ENCODE measurements at regions not wholly inside any gene's neighbourhood (a gene's known extent, or its start where the extent isn't known, plus 50 kb on each side); places are given as distances from the start of the nearest gene placed in this dataset.

GRCh38 chr6:23964865-23965264, 161.2 kb upstream of the NRSN1 start:
- Histone ChIP-seq H3K4me1 (no peaks in the 10 kb centered on the region), H3K9me3 (no peaks in the 10 kb centered on the region), H3K27me3 (no peaks in the 10 kb centered on the region), H3K27ac (no peak overlapping the region), H3K4me3 (no peak overlapping the region), H3K36me3 (no peaks in the 10 kb centered on the region)
- WGBS, 2 donors: 74 to 76% methylated on average over 5 of the region's 5 CpGs
- TF ChIP-seq EP300 (IDR thresholded peaks at IDR 0.05) (no peak), POLR2A (IDR thresholded peaks at IDR 0.05) (no peak)
- TF ChIP-seq, protein P1, sequence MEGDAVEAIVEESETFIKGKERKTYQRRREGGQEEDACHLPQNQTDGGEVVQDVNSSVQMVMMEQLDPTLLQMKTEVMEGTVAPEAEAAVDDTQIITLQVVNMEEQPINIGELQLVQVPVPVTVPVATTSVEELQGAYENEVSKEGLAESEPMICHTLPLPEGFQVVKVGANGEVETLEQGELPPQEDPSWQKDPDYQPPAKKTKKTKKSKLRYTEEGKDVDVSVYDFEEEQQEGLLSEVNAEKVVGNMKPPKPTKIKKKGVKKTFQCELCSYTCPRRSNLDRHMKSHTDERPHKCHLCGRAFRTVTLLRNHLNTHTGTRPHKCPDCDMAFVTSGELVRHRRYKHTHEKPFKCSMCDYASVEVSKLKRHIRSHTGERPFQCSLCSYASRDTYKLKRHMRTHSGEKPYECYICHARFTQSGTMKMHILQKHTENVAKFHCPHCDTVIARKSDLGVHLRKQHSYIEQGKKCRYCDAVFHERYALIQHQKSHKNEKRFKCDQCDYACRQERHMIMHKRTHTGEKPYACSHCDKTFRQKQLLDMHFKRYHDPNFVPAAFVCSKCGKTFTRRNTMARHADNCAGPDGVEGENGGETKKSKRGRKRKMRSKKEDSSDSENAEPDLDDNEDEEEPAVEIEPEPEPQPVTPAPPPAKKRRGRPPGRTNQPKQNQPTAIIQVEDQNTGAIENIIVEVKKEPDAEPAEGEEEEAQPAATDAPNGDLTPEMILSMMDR (IDR thresholded peaks at IDR 0.05): no peak
- no peak for DNase-seq (ENCODE audit: low spot score in 2 of 2)

DNA sequence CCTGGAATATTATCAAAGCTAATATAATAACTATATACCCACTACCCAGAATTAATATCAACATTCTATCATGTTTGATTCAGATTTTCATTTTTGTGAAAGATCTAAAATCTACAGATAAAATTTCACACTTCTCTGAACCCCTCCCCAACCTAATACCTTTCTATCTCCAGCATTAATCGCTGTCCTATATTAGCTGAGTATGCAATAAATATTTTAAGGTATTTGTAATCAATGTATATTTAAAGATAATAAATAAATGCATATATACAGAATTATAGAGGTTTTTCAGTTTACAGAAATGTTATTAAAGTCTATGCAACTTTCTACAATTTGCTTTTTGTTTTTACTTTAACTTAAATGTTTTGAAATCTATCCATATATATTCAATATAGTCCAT, 156.7 kb upstream of the NRSN1 start:
- Histone ChIP-seq H3K4me1 (no peaks in the 10 kb centered on the region), H3K4me3 (no peak overlapping the region), H3K9me3 (no peaks in the 10 kb centered on the region), H3K27ac (no peak overlapping the region), H3K36me3 (no peaks in the 10 kb centered on the region), H3K27me3 (no peaks in the 10 kb centered on the region)
- TF ChIP-seq, protein P1 (IDR thresholded peaks at IDR 0.05): no peak
- TF ChIP-seq POLR2A (IDR thresholded peaks at IDR 0.05): no peak
- no peak for TF ChIP-seq EP300 (IDR thresholded peaks at IDR 0.05)
- WGBS, 2 donors: 95 to 96% methylated on average over 1 of the region's 1 CpG
- DNase-seq (ENCODE audit: low spot score in 2 of 2): no peak

DNA sequence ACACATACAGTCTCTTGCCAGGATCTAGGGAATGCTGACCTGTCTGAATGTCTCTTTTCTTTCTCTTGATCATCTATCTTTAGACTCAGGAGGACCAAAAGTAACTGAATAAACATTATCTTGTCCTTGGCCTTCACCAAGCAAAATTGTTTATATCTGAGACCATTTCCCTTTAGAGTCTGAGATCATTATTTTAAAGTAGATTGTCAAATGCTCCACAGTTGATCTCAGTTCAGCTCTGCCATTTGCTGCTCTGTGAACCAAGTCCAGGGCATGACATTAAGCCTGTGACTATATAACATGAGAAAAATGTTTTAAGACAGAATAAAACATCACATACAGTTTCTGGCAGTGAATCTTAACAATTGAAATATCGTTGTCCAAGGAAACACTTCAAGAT, 148.3 kb upstream of the NRSN1 start:
- 46 to 53% methylated on average over 1 of the region's 1 CpG for WGBS, 2 donors
- no peak for TF ChIP-seq EP300 (IDR thresholded peaks at IDR 0.05)
- TF ChIP-seq POLR2A (IDR thresholded peaks at IDR 0.05): no peak
- TF ChIP-seq, protein P1 (IDR thresholded peaks at IDR 0.05): no peak
- Histone ChIP-seq H3K4me3 (no peak overlapping the region), H3K36me3 (no peaks in the 10 kb centered on the region), H3K27ac (no peak overlapping the region), H3K9me3 (no peaks in the 10 kb centered on the region), H3K27me3 (no peaks in the 10 kb centered on the region), H3K4me1 (no peaks in the 10 kb centered on the region)
- no peak for DNase-seq (ENCODE audit: low spot score in 2 of 2)

- Histone ChIP-seq H3K4me1 (no peaks in the 10 kb centered on the region), H3K4me3 (no peak overlapping the region), H3K9me3 (no peaks in the 10 kb centered on the region), H3K27ac (no peak overlapping the region), H3K27me3 (no peaks in the 10 kb centered on the region), H3K36me3 (no peaks in the 10 kb centered on the region)
- TF ChIP-seq, protein P1 (IDR thresholded peaks at IDR 0.05): no peak
- TF ChIP-seq EP300 (IDR thresholded peaks at IDR 0.05): no peak
- no peak for TF ChIP-seq POLR2A (IDR thresholded peaks at IDR 0.05)
- DNase-seq (ENCODE audit: low spot score in 2 of 2): no peak
- 58 to 65% methylated on average over 1 of the region's 1 CpG for WGBS, 2 donors
These were observed 145.1 kb upstream of the NRSN1 start for GRCh38 chr6:23980965-23981364.

GRCh38 chr6:23981923-23982322, 144.1 kb upstream of the NRSN1 start:
- Histone ChIP-seq H3K9me3 (no peaks in the 10 kb centered on the region), H3K27ac (no peak overlapping the region), H3K4me3 (no peak overlapping the region), H3K27me3 (no peaks in the 10 kb centered on the region), H3K4me1 (no peaks in the 10 kb centered on the region), H3K36me3 (no peaks in the 10 kb centered on the region)
- DNase-seq (ENCODE audit: low spot score in 2 of 2): no peak
- WGBS, 2 donors: 82 to 92% methylated on average over 6 of the region's 6 CpGs
- TF ChIP-seq EP300 (IDR thresholded peaks at IDR 0.05): no peak
- TF ChIP-seq, protein P1 (IDR thresholded peaks at IDR 0.05): no peak
- TF ChIP-seq POLR2A (IDR thresholded peaks at IDR 0.05): no peak

Measured in tibial nerve (tissue), 4 donors.